ENCODE measurements at regions not wholly inside any gene's neighbourhood (a gene's known extent, or its start where the extent isn't known, plus 50 kb on each side); places are given as distances from the start of the nearest gene placed in this dataset.

DNA sequence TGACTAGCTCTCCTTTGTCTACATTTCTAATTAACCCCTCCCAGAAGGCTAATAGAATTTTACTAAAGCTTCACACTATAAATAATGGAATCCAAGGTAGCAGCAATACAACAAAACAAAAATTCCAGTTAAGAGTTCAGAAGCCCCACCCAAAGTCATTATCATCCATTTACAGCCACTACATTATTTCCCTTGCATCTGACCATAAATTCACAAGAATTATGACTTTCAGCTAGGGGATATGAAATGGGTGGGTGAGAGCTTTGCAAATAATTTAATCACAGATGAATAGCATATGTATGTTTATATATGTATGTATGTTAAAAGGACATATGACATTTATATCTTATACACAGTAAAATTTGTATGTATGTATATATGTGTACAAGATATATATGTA, 65.3 kb upstream of the PTGDR start:
- DNase-seq (ENCODE audit: low read depth) = no peak
- TF ChIP-seq, protein P1, sequence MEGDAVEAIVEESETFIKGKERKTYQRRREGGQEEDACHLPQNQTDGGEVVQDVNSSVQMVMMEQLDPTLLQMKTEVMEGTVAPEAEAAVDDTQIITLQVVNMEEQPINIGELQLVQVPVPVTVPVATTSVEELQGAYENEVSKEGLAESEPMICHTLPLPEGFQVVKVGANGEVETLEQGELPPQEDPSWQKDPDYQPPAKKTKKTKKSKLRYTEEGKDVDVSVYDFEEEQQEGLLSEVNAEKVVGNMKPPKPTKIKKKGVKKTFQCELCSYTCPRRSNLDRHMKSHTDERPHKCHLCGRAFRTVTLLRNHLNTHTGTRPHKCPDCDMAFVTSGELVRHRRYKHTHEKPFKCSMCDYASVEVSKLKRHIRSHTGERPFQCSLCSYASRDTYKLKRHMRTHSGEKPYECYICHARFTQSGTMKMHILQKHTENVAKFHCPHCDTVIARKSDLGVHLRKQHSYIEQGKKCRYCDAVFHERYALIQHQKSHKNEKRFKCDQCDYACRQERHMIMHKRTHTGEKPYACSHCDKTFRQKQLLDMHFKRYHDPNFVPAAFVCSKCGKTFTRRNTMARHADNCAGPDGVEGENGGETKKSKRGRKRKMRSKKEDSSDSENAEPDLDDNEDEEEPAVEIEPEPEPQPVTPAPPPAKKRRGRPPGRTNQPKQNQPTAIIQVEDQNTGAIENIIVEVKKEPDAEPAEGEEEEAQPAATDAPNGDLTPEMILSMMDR (IDR thresholded peaks at IDR 0.05; ENCODE audit: insufficient read depth, low read length) = no peak
- H3K4me3 ChIP-seq (ENCODE audit: low read depth, low read length) = no peak overlapping the region

DNA sequence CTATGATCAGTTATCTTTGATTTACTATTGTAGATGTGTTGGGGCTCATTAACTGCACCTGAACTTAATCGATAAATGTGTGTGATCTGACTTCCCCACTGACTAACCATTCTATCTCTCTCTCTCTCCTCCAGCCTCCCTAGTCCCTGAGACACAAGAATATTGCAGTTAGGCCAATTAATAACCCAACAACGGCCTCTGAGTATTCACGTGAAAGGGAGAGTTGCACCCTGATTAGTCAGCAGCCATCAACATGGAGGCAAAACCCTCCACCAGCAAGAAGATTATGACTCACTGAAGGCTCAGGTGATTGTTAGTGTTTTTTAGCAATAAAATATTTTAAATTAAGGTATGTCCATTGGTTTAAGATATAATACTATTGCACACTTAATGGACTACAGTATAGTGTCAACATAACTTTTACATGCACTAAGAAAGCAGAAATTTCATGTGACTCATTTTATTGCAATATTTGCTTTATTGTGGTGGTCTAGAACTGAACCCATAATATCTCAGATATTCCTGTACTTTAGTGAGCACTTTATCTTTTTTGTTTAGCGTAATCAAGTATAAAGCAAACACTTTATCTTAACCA, 77.1 kb upstream of the PTGDR start:
- no peak overlapping the region for H3K4me3 ChIP-seq (ENCODE audit: low read depth, low read length)
- no peak for DNase-seq (ENCODE audit: low read depth)
- TF ChIP-seq, protein P1 (IDR thresholded peaks at IDR 0.05; ENCODE audit: insufficient read depth, low read length) = no peak

DNA sequence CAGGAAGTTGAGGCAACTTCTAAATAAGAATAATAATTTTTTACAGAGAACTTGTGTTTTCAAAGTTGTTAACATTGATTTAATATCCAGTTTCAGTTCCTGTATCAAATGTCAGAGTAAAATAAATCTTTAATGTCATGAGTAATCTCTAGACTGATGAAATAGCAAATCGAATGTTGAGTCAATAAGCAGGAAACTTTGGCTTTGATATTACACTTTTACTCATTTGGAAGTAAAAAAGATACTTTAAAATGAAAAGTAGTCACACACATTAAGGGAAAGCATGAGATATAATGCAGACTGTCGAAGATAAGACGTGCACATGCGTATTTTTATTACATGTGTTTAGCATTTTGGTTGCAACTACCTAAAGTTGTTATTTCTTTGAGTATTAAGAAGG, 78.2 kb upstream of the PTGDR start:
- DNase-seq (ENCODE audit: low read depth) = peak; percentile 1
- no peak overlapping the region for H3K4me3 ChIP-seq (ENCODE audit: low read depth, low read length)
- TF ChIP-seq, protein P1 (IDR thresholded peaks at IDR 0.05; ENCODE audit: insufficient read depth, low read length) = no peak

DNA sequence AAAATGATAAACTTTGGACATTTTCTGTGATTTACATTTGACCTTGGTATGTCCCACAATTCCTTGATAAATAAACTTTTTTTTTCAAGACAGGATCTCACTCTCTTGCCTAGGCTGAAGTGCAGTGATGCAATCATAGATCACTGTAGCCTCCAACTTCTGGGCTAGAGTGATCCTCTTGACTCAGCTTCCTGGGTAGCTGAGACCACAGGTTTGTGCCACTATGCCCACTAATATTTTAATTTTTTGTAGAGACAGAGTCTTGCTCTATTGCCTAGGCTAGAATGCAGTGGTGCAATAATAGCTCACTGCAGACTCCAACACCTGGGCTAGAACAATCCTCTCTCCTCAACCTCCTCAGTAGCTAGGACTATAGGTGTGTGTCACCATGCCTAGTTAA, 79.1 kb upstream of the PTGDR start:
- no peak overlapping the region for H3K4me3 ChIP-seq (ENCODE audit: low read depth, low read length)
- TF ChIP-seq, protein P1 (IDR thresholded peaks at IDR 0.05; ENCODE audit: insufficient read depth, low read length) = no peak
- DNase-seq (ENCODE audit: low read depth) = no peak

DNA sequence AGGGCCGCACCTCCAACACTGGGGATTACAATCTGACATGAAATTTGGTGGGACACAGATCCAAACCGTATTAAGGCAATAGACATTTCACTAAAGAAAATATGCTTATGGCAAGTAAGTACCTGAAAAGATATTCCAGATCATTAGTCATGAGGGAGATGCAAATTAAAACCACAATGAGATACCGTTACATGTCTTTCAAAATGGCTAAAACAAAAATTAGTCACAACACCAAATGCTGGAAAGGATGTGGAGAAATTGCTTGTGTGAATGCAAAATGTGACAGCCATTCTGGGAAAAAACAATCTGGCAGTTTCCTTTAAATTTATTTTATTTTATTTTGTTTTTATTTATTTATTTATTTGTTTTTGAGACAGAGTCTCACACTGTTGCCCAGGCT, 82.3 kb upstream of the PTGDR start:
- TF ChIP-seq, protein P1 (IDR thresholded peaks at IDR 0.05; ENCODE audit: insufficient read depth, low read length) = no peak
- no peak for DNase-seq (ENCODE audit: low read depth)
- H3K4me3 ChIP-seq (ENCODE audit: low read depth, low read length) = no peak overlapping the region

DNA sequence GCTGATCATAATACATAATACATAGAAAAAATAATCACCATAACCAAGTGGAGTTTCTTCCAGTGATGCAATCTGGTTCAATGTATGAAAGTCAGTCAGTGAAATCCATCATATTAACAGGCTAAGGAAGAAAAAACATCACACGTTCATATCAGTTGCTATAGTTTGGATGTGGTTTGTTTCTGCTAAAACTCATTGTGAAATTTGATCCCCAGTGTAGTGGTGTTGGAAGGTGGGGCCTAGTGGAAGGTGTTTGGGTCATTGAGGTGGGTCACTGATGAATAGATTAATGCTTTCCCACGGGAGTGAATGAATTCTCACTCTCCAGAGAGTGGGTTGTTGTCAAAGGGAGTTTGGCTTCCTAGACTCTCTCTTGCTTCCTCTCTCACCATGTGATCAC, 84.6 kb upstream of the PTGDR start:
- DNase-seq (ENCODE audit: low read depth) = no peak
- TF ChIP-seq, protein P1 (IDR thresholded peaks at IDR 0.05; ENCODE audit: insufficient read depth, low read length) = no peak
- no peak overlapping the region for H3K4me3 ChIP-seq (ENCODE audit: low read depth, low read length)

DNA sequence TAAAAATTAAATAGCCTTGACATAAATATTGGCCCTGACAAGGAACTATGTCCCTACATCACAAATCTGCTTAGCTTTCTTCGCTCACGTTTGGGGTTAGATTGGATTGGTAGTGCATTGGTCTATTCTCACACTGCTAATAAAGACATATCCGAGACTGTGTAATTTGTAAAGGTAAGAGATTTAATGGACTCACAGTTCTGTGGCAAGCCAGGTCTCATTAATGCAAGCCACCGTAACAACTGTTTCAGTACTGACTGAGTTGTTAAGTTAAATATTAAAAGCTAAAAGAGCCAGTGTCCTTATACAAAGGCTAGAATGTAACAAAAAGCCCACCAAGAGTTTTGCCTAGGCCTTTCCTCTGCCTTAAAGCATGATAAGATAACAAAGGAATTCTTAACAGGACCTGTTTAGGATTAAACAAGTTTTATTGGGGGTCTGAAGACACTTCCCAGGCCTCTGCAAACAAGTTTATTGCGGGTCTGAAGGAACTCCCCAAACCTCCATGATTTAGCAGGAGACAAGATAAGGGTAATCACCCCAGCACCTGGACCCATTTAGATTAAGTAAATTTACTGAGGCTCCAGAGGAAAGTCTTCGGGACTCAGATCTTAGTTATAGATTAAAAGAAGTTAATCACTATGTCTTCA, 88.2 kb upstream of the PTGDR start:
- H3K4me3 ChIP-seq (ENCODE audit: low read depth, low read length) = no peak overlapping the region
- TF ChIP-seq, protein P1 (IDR thresholded peaks at IDR 0.05; ENCODE audit: insufficient read depth, low read length) = no peak
- DNase-seq (ENCODE audit: low read depth) = no peak

Measured in fibroblast of the aortic adventitia (primary cell).